CD4-positive, alpha-beta memory T cell (primary cell): ENCODE measurements at regions not wholly inside any gene's neighbourhood (a gene's known extent, or its start where the extent isn't known, plus 50 kb on each side); places are given as distances from the start of the nearest gene placed in this dataset.

Source experiments
- CTCF ChIA-PET: fragments of 350-600 bp; sonication (Branson Sonifier 250); formaldehyde crosslinking; loops from one replicate; lab custom pipeline; 2021; ENCODE audit warnings: inconsistent platforms; ENCODE audit not compliant: partially characterized antibody; lab: Charles Lee
- POLR2A ChIA-PET: fragments of 350-600 bp; sonication (Branson Sonifier 250); formaldehyde crosslinking; loops from one replicate; lab custom pipeline; 2021; ENCODE audit not compliant: partially characterized antibody; lab: Charles Lee
- DNase-seq, 5 donors: peaks; one replicate each; pipeline versions ENCODE4 v3.0.0 to v3.0.0-alpha.2; 2020 to 2022; ENCODE audit warnings: mixed read lengths in 1 of 5
- H3K27ac ChIP-seq: one replicate; pipeline ENCODE4 v1.7.0; 2013; ENCODE audit warnings: low read depth, low read length
- H3K27me3 ChIP-seq: 2 replicates; pipeline ENCODE4 v1.7.0; 2013; ENCODE audit warnings: mild to moderate bottlenecking, low read length, moderate library complexity; ENCODE audit not compliant: insufficient read depth
- H3K36me3 ChIP-seq: 2 replicates; pipeline ENCODE4 v1.7.0; 2013; ENCODE audit warnings: mild to moderate bottlenecking, low read length, moderate library complexity; ENCODE audit not compliant: insufficient read depth
- H3K4me1 ChIP-seq: 2 replicates; pipeline ENCODE4 v1.7.0; 2013; ENCODE audit warnings: mild to moderate bottlenecking, low read length, moderate library complexity; ENCODE audit not compliant: insufficient read depth
- H3K4me3 ChIP-seq, 2 donors: one replicate each; pipeline ENCODE4 v1.7.0; 2013; ENCODE audit warnings: low read length in 2 of 2, mild to moderate bottlenecking in 1 of 2
- H3K9me3 ChIP-seq, 2 donors: one replicate each; pipeline ENCODE4 v1.7.0; 2013; ENCODE audit warnings: low read length in 2 of 2, control low read depth in 1 of 2; ENCODE audit not compliant: control insufficient read depth in 1 of 2
- H3K27ac Mint-ChIP-seq, 7 donors: one replicate each; pipeline ENCODE4 v1.8.0; 2020 to 2021; ENCODE audit warnings: mixed read lengths in 7 of 7, mild to moderate bottlenecking in 6 of 7, inconsistent platforms in 3 of 7, moderate library complexity in 3 of 7
- H3K27me3 Mint-ChIP-seq, 2 donors: one replicate each; pipeline ENCODE4 v1.8.0; 2020 to 2021; ENCODE audit warnings: mixed read lengths in 2 of 2
- H3K36me3 Mint-ChIP-seq, 2 donors: one replicate each; pipeline ENCODE4 v1.8.0; 2020 to 2021; ENCODE audit warnings: mixed read lengths in 2 of 2, inconsistent platforms in 1 of 2, mild to moderate bottlenecking in 1 of 2
- H3K4me1 Mint-ChIP-seq, 4 donors: one replicate each; pipeline ENCODE4 v1.8.0; 2020 to 2021; ENCODE audit warnings: mixed read lengths in 4 of 4, mild to moderate bottlenecking in 1 of 4
- H3K4me3 Mint-ChIP-seq, 8 donors: one replicate each; pipeline ENCODE4 v1.8.0; 2020 to 2021; ENCODE audit warnings: mixed read lengths in 8 of 8, mild to moderate bottlenecking in 7 of 8, moderate library complexity in 6 of 8, inconsistent platforms in 3 of 8
- H3K9me3 Mint-ChIP-seq, 8 donors: one replicate each; pipeline ENCODE4 v1.8.0; 2020 to 2021; ENCODE audit warnings: mixed read lengths in 8 of 8, mild to moderate bottlenecking in 5 of 8, inconsistent platforms in 3 of 8, moderate library complexity in 1 of 8
- intact Hi-C: fragments of 100-400 bp; cut with micrococcal nuclease; formaldehyde crosslinking; loops from one replicate; pipeline ENCODE4 v1.15.1; 2023

- intact Hi-C loops = no loop called here
- POLR2A ChIA-PET = no interaction called here
- Mint-ChIP-seq H3K4me1 (peaks cover 0 to 12% (median 1%) of the 10 kb centered on the region in 4 donors), H3K27ac (no peak overlapping the region), H3K27me3 (peaks cover 45 to 49% of the 10 kb centered on the region in 2 donors), H3K4me3 (no peak overlapping the region), H3K36me3 (no peaks in the 10 kb centered on the region), H3K9me3 (peaks cover 0 to 8% (median 2%) of the 10 kb centered on the region in 8 donors)
- Histone ChIP-seq H3K36me3 (no peaks in the 10 kb centered on the region), H3K4me1 (no peaks in the 10 kb centered on the region), H3K27ac (no peak overlapping the region), H3K27me3 (peaks cover 3% of the 10 kb centered on the region), H3K9me3 (no peaks in the 10 kb centered on the region), H3K4me3 (no peak overlapping the region)
- CTCF ChIA-PET = no interaction called here
- no peak for DNase-seq
These were observed 249.5 kb upstream of the POU3F1 start for GRCh38 chr1:38296047-38296446.

- Histone ChIP-seq H3K27ac (no peak overlapping the region), H3K27me3 (peaks cover 3% of the 10 kb centered on the region), H3K36me3 (no peaks in the 10 kb centered on the region), H3K9me3 (no peaks in the 10 kb centered on the region), H3K4me3 (no peak overlapping the region), H3K4me1 (no peaks in the 10 kb centered on the region)
- CTCF ChIA-PET = no interaction called here
- H3K27me3 Mint-ChIP-seq = peaks cover 36 to 50% of the 10 kb centered on the region in 2 donors
- POLR2A ChIA-PET = no interaction called here
- no peak overlapping the region for H3K27ac Mint-ChIP-seq
- peaks cover 0 to 8% (median 2%) of the 10 kb centered on the region in 8 donors for H3K9me3 Mint-ChIP-seq
- peaks cover 0 to 12% (median 1%) of the 10 kb centered on the region in 4 donors for H3K4me1 Mint-ChIP-seq
- DNase-seq = no peak
- intact Hi-C loops = no loop called here
- no peak overlapping the region for H3K4me3 Mint-ChIP-seq
- H3K36me3 Mint-ChIP-seq = no peaks in the 10 kb centered on the region
These were observed 247.0 kb upstream of the POU3F1 start for GRCh38 chr1:38293567-38293966.

- no peak overlapping the region for H3K4me3 Mint-ChIP-seq
- no peaks in the 10 kb centered on the region for H3K4me1 ChIP-seq
- no peaks in the 10 kb centered on the region for H3K36me3 ChIP-seq
- intact Hi-C loops = no loop called here
- H3K27ac Mint-ChIP-seq = no peak overlapping the region
- CTCF ChIA-PET = no interaction called here
- H3K27me3 Mint-ChIP-seq = peaks cover 31 to 46% of the 10 kb centered on the region in 2 donors
- H3K9me3 Mint-ChIP-seq = peaks cover 0 to 8% (median 2%) of the 10 kb centered on the region in 8 donors
- no peaks in the 10 kb centered on the region for H3K9me3 ChIP-seq
- peaks cover 3% of the 10 kb centered on the region for H3K27me3 ChIP-seq
- peaks cover 0 to 12% (median 1%) of the 10 kb centered on the region in 4 donors for H3K4me1 Mint-ChIP-seq
- no peaks in the 10 kb centered on the region for H3K36me3 Mint-ChIP-seq
- H3K27ac ChIP-seq = no peak overlapping the region
- H3K4me3 ChIP-seq = no peak overlapping the region
- POLR2A ChIA-PET = no interaction called here
- no peak for DNase-seq
These were observed 246.4 kb upstream of the POU3F1 start for GRCh38 chr1:38292969-38293368.

DNA sequence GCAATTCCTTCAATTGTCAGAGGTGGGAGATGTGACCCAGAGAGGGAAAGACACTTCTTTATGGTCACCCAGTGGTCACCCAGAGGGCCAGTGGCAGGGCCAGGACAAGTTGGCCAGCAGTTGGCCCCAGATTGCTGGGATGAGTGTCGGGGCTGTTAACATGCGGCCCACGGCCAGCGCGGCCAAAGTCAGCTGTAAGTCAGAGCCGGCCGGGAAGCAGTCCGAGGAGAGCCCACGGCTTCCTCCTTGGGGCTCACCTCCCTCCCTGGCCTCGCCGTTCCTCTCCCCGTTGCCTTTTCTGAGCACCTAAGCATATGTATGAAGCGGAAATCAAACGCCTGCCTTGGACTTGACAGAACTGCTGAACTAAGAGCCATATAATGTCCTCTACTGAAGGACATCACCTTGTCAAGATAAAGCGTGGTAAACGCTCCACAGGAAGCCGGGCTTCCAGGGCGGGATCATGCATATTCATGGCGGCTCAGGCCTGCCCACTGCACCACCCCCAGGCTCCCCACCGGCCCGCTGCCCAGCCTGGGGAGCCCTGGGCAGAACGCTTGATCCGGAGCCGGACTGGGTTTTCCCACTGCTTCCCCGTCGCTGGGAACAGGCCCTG lies 245.4 kb upstream of the POU3F1 start:
- no peak for DNase-seq
- no peak overlapping the region for H3K27ac ChIP-seq
- no peak overlapping the region for H3K4me3 Mint-ChIP-seq
- H3K27ac Mint-ChIP-seq = no peak overlapping the region
- no peaks in the 10 kb centered on the region for H3K36me3 Mint-ChIP-seq
- H3K4me3 ChIP-seq = no peak overlapping the region
- no peaks in the 10 kb centered on the region for H3K4me1 ChIP-seq
- H3K36me3 ChIP-seq = no peaks in the 10 kb centered on the region
- peaks cover 31 to 45% of the 10 kb centered on the region in 2 donors for H3K27me3 Mint-ChIP-seq
- ChIA-PET POLR2A (no interaction called here), CTCF (no interaction called here)
- H3K9me3 ChIP-seq = no peaks in the 10 kb centered on the region
- peaks cover 0 to 12% (median 1%) of the 10 kb centered on the region in 4 donors for H3K4me1 Mint-ChIP-seq
- peaks cover 3% of the 10 kb centered on the region for H3K27me3 ChIP-seq
- intact Hi-C loops = no loop called here
- peaks cover 0 to 8% (median 2%) of the 10 kb centered on the region in 8 donors for H3K9me3 Mint-ChIP-seq

DNA sequence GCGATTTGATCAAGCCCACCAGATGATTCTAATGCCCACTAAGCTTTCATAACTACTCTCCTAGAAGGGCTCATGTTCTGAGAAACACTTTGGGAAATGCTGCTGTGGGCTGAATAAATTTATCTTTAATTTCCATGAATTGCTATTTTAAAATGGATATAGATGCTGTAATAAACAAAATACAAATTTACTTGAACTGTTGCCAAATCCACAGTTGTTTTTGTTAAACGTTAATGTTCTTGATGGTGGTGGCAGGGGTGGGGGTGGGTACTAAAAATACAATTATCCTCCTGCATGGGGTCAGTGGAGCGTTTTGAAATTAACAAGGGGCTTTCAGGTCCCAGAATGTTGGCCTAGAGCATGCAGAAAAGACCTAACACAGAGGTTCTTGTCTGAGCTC lies 244.7 kb upstream of the POU3F1 start:
- intact Hi-C loops = no loop called here
- peaks cover 0 to 12% (median 1%) of the 10 kb centered on the region in 4 donors for H3K4me1 Mint-ChIP-seq
- no peak overlapping the region for H3K27ac Mint-ChIP-seq
- H3K36me3 Mint-ChIP-seq = no peaks in the 10 kb centered on the region
- Histone ChIP-seq H3K36me3 (no peaks in the 10 kb centered on the region), H3K9me3 (no peaks in the 10 kb centered on the region), H3K27me3 (peaks cover 3% of the 10 kb centered on the region), H3K4me1 (no peaks in the 10 kb centered on the region), H3K4me3 (no peak overlapping the region), H3K27ac (no peak overlapping the region)
- H3K27me3 Mint-ChIP-seq = peaks cover 26 to 42% of the 10 kb centered on the region in 2 donors
- DNase-seq = no peak
- POLR2A ChIA-PET = no interaction called here
- no peak overlapping the region for H3K4me3 Mint-ChIP-seq
- H3K9me3 Mint-ChIP-seq = peaks cover 0 to 8% (median under 1%) of the 10 kb centered on the region in 8 donors
- CTCF ChIA-PET = no interaction called here

DNA sequence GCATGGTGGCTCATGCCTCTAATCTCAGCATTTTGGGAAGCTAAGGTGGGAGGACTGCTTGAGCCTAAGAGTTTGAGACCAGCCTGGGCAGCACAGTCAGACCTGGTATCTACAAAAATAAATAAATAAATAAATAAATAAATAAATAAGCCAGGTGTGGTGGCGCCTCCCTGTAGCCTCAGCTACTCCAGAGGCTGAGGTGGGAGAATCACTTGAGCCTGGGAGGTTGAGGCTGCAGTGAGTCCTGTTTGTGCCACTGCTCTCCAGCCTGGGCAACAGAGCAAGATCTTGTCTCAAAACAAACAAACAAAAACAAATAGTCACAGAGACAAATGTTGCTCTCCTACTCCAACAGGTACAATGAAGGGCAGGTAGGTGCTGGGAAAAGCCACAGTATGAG lies 242.4 kb upstream of the POU3F1 start:
- Mint-ChIP-seq H3K9me3 (peaks cover 0 to 3% (median 0%) of the 10 kb centered on the region in 8 donors), H3K27ac (no peak overlapping the region), H3K36me3 (no peaks in the 10 kb centered on the region), H3K27me3 (peaks cover 22 to 32% of the 10 kb centered on the region in 2 donors), H3K4me1 (peaks cover 0 to 12% (median 1%) of the 10 kb centered on the region in 4 donors), H3K4me3 (no peak overlapping the region)
- Histone ChIP-seq H3K27ac (no peak overlapping the region), H3K4me3 (no peak overlapping the region), H3K9me3 (no peaks in the 10 kb centered on the region), H3K4me1 (no peaks in the 10 kb centered on the region), H3K36me3 (no peaks in the 10 kb centered on the region), H3K27me3 (peaks cover 3% of the 10 kb centered on the region)
- DNase-seq = no peak
- intact Hi-C loops = no loop called here
- CTCF ChIA-PET = no interaction called here
- POLR2A ChIA-PET = no interaction called here

DNA sequence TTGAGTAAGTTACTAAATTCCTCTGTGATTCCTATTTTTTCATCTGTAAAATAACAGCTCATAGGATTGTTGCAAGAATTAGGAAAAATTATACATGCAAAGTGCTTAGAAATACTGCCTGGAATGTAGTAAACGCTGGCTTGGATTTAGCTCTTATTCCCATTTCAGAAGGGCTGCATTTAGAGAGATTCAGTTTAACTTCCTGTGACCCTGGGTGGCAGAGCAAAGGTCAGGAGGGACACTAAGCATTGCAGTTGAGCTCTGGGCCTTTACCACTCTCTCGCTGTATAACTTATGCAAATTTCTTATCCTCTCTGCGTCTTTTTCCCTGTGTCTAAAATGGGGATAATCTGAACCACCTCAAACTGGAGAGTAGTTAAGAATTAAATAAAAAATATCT lies 241.0 kb upstream of the POU3F1 start:
- Mint-ChIP-seq H3K4me3 (no peak overlapping the region), H3K36me3 (no peaks in the 10 kb centered on the region), H3K27ac (no peak overlapping the region), H3K9me3 (peaks cover 0 to 3% (median 0%) of the 10 kb centered on the region in 8 donors), H3K4me1 (peaks cover 0 to 7% (median 0%) of the 10 kb centered on the region in 4 donors), H3K27me3 (peaks cover 17 to 29% of the 10 kb centered on the region in 2 donors)
- intact Hi-C loops = no loop called here
- CTCF ChIA-PET = no interaction called here
- DNase-seq = no peak
- Histone ChIP-seq H3K27me3 (peaks cover 3% of the 10 kb centered on the region), H3K27ac (no peak overlapping the region), H3K4me1 (no peaks in the 10 kb centered on the region), H3K4me3 (no peak overlapping the region), H3K36me3 (no peaks in the 10 kb centered on the region), H3K9me3 (no peaks in the 10 kb centered on the region)
- POLR2A ChIA-PET = no interaction called here
